NCI-H2227 (cell line): ENCODE measurements at regions not wholly inside any gene's neighbourhood (a gene's known extent, or its start where the extent isn't known, plus 50 kb on each side); places are given as distances from the start of the nearest gene placed in this dataset.
"Not testable (repeated sequence)": the region's sequence is repeated elsewhere in the genome, so short reads cannot be mapped to it uniquely, and the experiment has no call there.

Source experiments
- DNase-seq: peaks from one replicate; lab custom pipeline; 2025; ENCODE audit not compliant: unreplicated experiment; lab: John Stamatoyannopoulos, UW

- no peak for DNase-seq
These were observed 569.6 kb upstream of the TUSC1 start for GRCh38 chr9:26247861-26248260.

- DNase-seq, result no peak
These were observed 566.6 kb upstream of the TUSC1 start for GRCh38 chr9:26244661-26245451.

- DNase-seq, result no peak
These were observed 565.5 kb upstream of the TUSC1 start for GRCh38 chr9:26243726-26244125.

DNA sequence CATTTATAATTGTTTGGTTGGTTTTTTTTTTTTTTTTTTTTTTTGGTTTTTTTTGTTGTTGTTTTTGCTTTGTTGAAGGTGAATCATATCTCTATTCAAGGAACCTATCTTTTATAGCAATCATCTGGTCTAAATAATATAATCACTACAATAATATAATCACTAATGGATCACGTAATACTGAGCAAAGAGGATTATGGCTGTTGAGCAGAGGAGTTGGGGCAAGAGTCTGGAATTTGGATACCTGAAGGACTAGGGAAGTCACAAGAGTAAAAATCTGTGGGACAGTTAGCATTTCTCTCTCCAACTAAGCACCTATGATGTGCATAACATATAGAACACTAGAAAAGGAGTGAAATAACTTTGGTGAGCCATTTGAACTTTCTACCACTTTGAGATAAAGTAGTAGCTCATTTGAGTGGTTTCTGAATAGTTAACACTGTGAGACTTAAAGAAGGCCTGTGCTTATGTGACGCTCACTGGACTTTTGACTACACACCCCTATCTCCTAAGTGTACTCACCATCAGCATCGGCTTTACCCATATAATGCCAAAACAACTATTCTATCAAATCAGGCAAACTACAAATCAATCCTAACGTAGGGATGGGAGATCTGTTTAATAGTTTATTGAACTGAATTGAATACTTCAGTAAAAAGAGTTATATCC lies 564.9 kb upstream of the TUSC1 start:
- DNase-seq, result no peak

DNA sequence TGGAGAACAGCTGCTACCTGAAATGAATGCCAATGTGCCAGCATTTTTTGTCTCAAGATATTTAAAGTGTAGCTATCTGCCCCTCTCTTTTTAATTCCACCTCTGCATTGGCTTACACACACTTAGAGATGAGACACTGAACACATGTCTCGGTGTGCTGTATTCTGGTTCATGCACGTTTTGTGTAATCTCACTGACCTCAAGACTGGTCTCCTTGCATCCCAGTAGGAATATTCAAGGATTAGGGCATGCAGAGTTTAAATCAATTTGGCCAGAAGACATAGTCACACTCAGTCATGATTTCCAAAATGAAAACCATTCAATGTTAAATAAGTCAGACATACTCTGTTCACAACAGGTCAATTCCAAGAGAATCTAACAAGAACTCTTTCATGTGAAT lies 561.8 kb upstream of the TUSC1 start:
- no peak for DNase-seq

- no peak for DNase-seq
These were observed 559.0 kb upstream of the TUSC1 start for GRCh38 chr9:26237256-26237655.

GRCh38 chr9:26234865-26235264 lies 556.6 kb upstream of the TUSC1 start:
- DNase-seq, result no peak

DNA sequence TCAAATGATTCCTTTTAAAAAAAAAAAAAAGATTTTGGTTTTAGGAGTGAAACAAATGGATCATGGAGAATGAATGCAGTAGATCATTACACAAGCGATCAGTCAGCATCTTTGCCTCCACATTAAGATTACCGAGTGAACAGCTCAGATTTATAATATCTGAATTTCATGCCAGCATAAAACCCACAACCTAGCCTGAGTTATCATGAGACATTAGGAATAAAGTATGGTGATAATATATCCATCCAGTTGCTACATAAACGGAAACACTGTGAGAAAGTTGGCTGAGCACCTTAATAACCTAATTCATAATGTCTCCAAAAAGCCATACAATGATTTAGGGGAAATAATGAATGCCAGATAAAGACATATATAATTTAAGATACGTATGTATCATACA lies 553.1 kb upstream of the TUSC1 start:
- no peak for DNase-seq

GRCh38 chr9:26229324-26230054 lies 551.2 kb upstream of the TUSC1 start:
- DNase-seq, result no peak

DNA sequence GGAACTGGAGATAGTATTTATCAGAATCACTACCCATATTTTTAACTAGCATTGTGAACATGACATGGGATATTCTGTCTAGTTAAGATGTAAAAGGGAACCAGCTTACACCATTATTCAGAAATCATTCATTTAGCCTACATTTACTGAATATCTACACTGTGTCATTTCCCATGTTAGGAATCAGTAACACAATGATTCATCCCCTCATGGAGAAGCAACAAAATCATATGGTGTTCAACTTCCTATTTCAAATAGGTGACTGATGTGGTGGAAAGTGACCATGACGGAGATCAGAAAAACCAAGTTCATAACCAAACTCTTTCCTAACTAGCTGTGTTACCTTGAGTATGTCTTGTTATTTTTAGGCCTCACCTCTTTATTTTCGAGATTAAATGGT lies 550.0 kb upstream of the TUSC1 start:
- no peak for DNase-seq

DNA sequence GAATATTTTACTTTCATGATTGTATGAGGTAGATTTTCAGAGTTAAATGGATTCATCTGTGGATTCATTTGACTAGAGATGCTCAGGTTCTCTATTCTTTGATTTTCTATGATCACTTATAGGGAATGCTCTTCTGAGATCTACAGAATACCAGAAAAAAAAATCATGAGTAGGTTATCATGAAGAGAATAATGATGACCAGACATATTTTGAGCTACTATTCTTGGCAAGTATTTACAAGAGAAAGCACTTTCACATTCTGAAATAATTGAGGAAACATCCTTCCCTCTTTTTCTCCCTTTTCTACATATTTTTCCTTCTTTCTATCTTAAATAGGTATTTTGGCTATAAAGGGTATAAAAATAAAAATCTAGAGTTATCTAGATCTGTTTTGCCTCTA lies 543.0 kb upstream of the TUSC1 start:
- no peak for DNase-seq

GRCh38 chr9:26220367-26220766 lies 542.1 kb upstream of the TUSC1 start:
- DNase-seq, result no peak

DNA sequence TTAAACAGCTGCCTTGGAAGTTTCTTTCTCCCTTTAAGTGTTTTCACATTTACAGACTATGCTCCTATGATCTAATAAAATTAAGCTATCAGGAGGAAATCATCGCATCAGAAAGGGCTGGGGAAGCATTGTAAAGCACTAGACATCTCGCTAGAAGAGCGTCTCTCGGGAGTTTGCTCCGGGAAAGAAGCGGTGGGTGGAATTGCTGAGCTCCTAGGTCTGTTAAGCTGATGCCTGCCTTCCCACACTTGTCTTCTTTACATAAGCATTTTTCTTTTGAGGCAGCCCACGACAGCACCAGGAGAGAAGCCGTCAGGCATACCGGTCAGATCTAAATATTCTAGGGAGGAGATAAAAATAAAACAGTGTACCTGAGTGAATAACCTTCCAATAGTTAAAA lies 541.7 kb upstream of the TUSC1 start:
- no peak for DNase-seq

DNA sequence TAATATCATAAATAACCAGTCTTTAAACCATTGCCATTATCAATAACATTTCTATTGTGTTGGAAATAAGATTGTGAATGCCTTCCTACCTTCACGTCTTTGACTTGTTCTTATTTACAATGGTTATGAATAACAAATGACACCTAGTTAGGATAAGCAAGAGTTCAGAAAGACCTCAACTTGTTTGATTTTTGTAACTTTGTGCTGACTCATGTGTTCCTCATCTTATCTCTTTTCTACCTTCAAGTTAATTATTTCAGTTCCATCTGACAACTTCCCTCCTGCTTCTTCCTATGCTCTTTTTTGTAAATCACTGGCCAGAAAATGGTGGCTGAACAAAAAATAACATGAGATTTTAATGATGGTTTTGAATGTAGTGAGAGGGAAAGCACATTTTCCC lies 538.5 kb upstream of the TUSC1 start:
- no peak for DNase-seq

- DNase-seq, result not testable (repeated sequence)
These were observed 536.6 kb upstream of the TUSC1 start for GRCh38 chr9:26214713-26215444.

- DNase-seq, result no peak
These were observed 532.2 kb upstream of the TUSC1 start for GRCh38 chr9:26210338-26210851.

DNA sequence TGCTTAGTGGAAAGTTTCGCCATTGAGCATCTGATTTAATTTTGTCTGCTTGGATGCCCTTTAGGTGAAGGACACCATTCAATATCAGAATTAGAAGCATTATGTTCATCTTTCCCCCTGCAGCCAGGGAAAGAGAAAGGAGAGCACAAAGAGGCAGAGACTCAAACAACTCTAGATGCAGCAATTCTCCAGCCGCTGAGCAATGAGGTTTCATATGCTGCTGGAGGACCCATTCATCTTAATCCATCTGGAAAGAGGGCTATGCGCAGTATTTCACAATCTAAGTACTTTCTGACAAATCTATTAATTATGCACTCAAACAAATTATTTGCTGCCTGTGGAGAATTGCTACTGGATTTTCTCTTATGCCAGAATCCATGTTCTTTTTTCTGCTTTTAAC lies 527.0 kb upstream of the TUSC1 start:
- DNase-seq, result no peak

DNA sequence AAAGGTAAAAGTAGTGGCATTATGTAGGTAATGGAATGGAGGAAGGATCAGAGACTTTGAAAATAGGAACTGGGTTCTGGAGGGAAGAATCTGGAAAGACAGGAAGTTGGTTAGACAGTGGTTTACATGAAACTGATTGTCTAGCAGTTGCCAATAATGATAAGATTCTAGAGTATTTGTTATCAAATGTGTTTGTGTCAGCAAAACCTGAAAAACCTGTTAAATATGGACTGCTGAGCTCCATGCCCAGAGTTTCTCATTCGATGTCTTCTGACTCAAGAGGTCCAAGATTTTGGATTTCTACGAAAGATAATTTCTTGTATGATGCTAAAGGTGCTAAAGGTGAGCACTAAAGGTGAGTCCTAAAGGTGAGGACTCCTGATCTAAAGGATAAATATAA lies 515.0 kb upstream of the TUSC1 start:
- no peak for DNase-seq

GRCh38 chr9:26191711-26192110 lies 513.5 kb upstream of the TUSC1 start:
- DNase-seq, result no peak

DNA sequence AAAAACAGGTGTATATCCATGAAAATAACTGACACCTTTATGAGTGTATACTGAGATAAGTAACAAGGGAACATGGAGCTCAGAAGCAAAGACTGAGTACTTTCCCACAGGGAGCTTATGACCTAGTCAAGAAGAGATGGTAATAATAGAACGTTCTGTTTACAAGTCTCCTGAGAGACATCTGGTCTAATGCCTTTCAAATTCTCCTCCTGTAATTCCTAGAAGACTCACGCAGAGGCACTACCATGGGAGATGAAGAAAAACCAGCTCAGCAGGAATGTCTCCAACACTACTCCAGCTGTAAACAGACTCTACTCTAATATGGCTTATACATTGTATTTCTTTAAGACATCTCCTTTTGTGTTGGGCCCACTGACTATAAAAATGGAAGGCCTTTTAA lies 503.6 kb upstream of the TUSC1 start:
- no peak for DNase-seq

GRCh38 chr9:26176628-26177027 lies 498.4 kb upstream of the TUSC1 start:
- DNase-seq, result no peak
